ENCODE measurements at regions not wholly inside any gene's neighbourhood (a gene's known extent, or its start where the extent isn't known, plus 50 kb on each side); places are given as distances from the start of the nearest gene placed in this dataset.

- Histone ChIP-seq H3K36me3 (ENCODE audit: control insufficient read depth, insufficient read depth, low read length) (no peaks in the 10 kb centered on the region), H3K4me3 (ENCODE audit: low read depth, low read length) (no peak overlapping the region), H3K27me3 (ENCODE audit: control insufficient read depth, insufficient read depth, low read length) (no peaks in the 10 kb centered on the region)
- TF ChIP-seq, protein P1, sequence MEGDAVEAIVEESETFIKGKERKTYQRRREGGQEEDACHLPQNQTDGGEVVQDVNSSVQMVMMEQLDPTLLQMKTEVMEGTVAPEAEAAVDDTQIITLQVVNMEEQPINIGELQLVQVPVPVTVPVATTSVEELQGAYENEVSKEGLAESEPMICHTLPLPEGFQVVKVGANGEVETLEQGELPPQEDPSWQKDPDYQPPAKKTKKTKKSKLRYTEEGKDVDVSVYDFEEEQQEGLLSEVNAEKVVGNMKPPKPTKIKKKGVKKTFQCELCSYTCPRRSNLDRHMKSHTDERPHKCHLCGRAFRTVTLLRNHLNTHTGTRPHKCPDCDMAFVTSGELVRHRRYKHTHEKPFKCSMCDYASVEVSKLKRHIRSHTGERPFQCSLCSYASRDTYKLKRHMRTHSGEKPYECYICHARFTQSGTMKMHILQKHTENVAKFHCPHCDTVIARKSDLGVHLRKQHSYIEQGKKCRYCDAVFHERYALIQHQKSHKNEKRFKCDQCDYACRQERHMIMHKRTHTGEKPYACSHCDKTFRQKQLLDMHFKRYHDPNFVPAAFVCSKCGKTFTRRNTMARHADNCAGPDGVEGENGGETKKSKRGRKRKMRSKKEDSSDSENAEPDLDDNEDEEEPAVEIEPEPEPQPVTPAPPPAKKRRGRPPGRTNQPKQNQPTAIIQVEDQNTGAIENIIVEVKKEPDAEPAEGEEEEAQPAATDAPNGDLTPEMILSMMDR (IDR thresholded peaks at IDR 0.05; ENCODE audit: insufficient read depth, low read length, poor library complexity, severe bottlenecking): no peak
- DNase-seq (ENCODE audit: low read depth): no peak
Observed at GRCh38 chr3:35042210-35042991, 596.9 kb upstream of the ARPP21 start.

DNA sequence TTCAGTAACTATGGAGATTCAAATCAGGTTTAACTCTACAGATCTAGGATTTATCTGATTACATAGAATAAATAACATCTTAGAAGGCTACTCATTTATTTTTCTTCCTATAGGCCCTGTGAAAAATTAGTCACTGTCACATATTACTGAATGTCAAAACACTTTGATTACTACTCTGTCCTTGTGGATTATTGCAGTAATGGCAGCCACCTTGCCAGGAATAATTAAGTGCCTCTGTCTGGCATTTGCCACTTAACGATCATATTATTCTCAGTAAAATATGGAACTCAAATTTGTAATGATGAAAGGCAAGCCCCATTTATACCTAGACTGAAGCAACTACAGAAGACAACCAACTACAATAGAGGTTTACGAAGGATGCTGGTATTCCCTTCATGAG lies 596.3 kb upstream of the ARPP21 start:
- Histone ChIP-seq H3K36me3 (ENCODE audit: control insufficient read depth, insufficient read depth, low read length) (no peaks in the 10 kb centered on the region), H3K27me3 (ENCODE audit: control insufficient read depth, insufficient read depth, low read length) (no peaks in the 10 kb centered on the region), H3K4me3 (ENCODE audit: low read depth, low read length) (no peak overlapping the region)
- TF ChIP-seq, protein P1 (IDR thresholded peaks at IDR 0.05; ENCODE audit: insufficient read depth, low read length, poor library complexity, severe bottlenecking): no peak
- no peak for DNase-seq (ENCODE audit: low read depth)

- Histone ChIP-seq H3K4me3 (ENCODE audit: low read depth, low read length) (no peak overlapping the region), H3K36me3 (ENCODE audit: control insufficient read depth, insufficient read depth, low read length) (no peaks in the 10 kb centered on the region), H3K27me3 (ENCODE audit: control insufficient read depth, insufficient read depth, low read length) (no peaks in the 10 kb centered on the region)
- DNase-seq (ENCODE audit: low read depth): no peak
- TF ChIP-seq, protein P1 (IDR thresholded peaks at IDR 0.05; ENCODE audit: insufficient read depth, low read length, poor library complexity, severe bottlenecking): no peak
Observed at GRCh38 chr3:35044190-35044589, 595.1 kb upstream of the ARPP21 start.

DNA sequence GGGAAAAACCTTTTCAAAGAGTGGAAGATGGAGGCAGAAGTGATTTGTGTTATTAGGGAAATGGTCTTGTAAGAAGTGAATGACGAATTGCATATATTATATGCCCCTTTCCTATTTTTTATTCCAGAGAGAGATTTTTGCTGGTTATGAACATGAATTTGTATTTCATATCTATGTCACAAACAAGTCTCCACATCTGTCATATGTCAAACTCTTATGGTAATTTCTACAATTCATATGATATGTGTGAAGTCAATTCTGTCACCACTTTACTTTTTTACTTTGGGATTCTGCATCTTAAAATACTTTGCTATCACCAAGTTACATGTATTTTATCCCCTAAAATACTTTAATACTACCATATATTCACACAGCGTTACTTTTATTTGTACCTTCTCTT lies 594.2 kb upstream of the ARPP21 start:
- no peak overlapping the region for H3K4me3 ChIP-seq (ENCODE audit: low read depth, low read length)
- no peaks in the 10 kb centered on the region for H3K36me3 ChIP-seq (ENCODE audit: control insufficient read depth, insufficient read depth, low read length)
- DNase-seq (ENCODE audit: low read depth): no peak
- no peaks in the 10 kb centered on the region for H3K27me3 ChIP-seq (ENCODE audit: control insufficient read depth, insufficient read depth, low read length)
- TF ChIP-seq, protein P1 (IDR thresholded peaks at IDR 0.05; ENCODE audit: insufficient read depth, low read length, poor library complexity, severe bottlenecking): no peak

GRCh38 chr3:35064761-35065160 lies 574.6 kb upstream of the ARPP21 start:
- H3K27me3 ChIP-seq (ENCODE audit: control insufficient read depth, insufficient read depth, low read length): no peaks in the 10 kb centered on the region
- TF ChIP-seq, protein P1 (IDR thresholded peaks at IDR 0.05; ENCODE audit: insufficient read depth, low read length, poor library complexity, severe bottlenecking): no peak
- DNase-seq (ENCODE audit: low read depth): no peak
- no peak overlapping the region for H3K4me3 ChIP-seq (ENCODE audit: low read depth, low read length)
- no peaks in the 10 kb centered on the region for H3K36me3 ChIP-seq (ENCODE audit: control insufficient read depth, insufficient read depth, low read length)

- Histone ChIP-seq H3K4me3 (ENCODE audit: low read depth, low read length) (no peak overlapping the region), H3K27me3 (ENCODE audit: control insufficient read depth, insufficient read depth, low read length) (no peaks in the 10 kb centered on the region), H3K36me3 (ENCODE audit: control insufficient read depth, insufficient read depth, low read length) (no peaks in the 10 kb centered on the region)
- DNase-seq (ENCODE audit: low read depth): no peak
- TF ChIP-seq, protein P1 (IDR thresholded peaks at IDR 0.05; ENCODE audit: insufficient read depth, low read length, poor library complexity, severe bottlenecking): no peak
Observed at GRCh38 chr3:35065891-35066290, 573.4 kb upstream of the ARPP21 start.
